K562 (cell line): ENCODE measurements at regions not wholly inside any gene's neighbourhood (a gene's known extent, or its start where the extent isn't known, plus 50 kb on each side); places are given as distances from the start of the nearest gene placed in this dataset.

Experiments
- BCOR ChIP-seq: fragments of 450-650 bp; IDR thresholded peaks from 2 replicates; pipeline ENCODE4 v1.6.1; 2016
- CBX1 ChIP-seq: sonication (generic); IDR thresholded peaks from 2 replicates; pipeline ENCODE4 v1.6.1; 2016; ENCODE audit warnings: antibody characterized with exemption, low read depth, mild to moderate bottlenecking
- E2F4 ChIP-seq: sonication (generic); formaldehyde crosslinking; IDR thresholded peaks from 2 replicates; pipeline ENCODE4 v1.8.0; 2022; ENCODE audit warnings: mild to moderate bottlenecking, low read depth, missing genetic modification reagents
- PREB ChIP-seq: sonication (generic); formaldehyde crosslinking; IDR thresholded peaks from 2 replicates; pipeline ENCODE4 v1.8.1; 2023; ENCODE audit warnings: mild to moderate bottlenecking, missing genetic modification reagents
- PYGO2 ChIP-seq: fragments of 450-650 bp; IDR thresholded peaks from 2 replicates; pipeline ENCODE4 v1.6.1; 2016; ENCODE audit warnings: mild to moderate bottlenecking, missing genetic modification characterization, moderate library complexity, missing compliant biosample characterization
- RAD51 ChIP-seq: fragments of 450-650 bp; IDR thresholded peaks from 2 replicates; pipeline ENCODE4 v1.7.1; 2016; ENCODE audit warnings: low read depth, mild to moderate bottlenecking, borderline replicate concordance
- RBM34 ChIP-seq: fragments of 200-400 bp; formaldehyde crosslinking; IDR thresholded peaks from 2 replicates; pipeline ENCODE4 v1.6.1; 2018; ENCODE audit warnings: low read length, borderline replicate concordance; ENCODE audit not compliant: insufficient read depth
- RREB1 ChIP-seq: fragments of 250-450 bp; sonication (Bioruptor Pico); IDR thresholded peaks from 2 replicates; pipeline ENCODE4 v1.4.0; 2020
- TAF7 ChIP-seq: fragments of 450-650 bp; IDR thresholded peaks from 2 replicates; pipeline ENCODE4 v1.6.1; 2016; ENCODE audit warnings: missing genetic modification characterization, missing compliant biosample characterization
- TCF3 ChIP-seq: sonication (generic); formaldehyde crosslinking; IDR thresholded peaks from 2 replicates; pipeline ENCODE4 v1.4.0; 2020; ENCODE audit warnings: mild to moderate bottlenecking, missing genetic modification reagents

- TF ChIP-seq TAF7 (tag) (no peak), RBM34 (no peak), BCOR (no peak), RREB1 (CRISPR knock-in tag) (no peak), TCF3 (CRISPR knock-in tag) (no peak), E2F4 (CRISPR knock-in tag) (no peak), PREB (CRISPR knock-in tag) (no peak), PYGO2 (tag) (no peak), RAD51 (no peak), CBX1 (no peak)
Measured at GRCh38 chr5:6814816-6815215, 101.6 kb downstream of the TENT4A start (continued).
